HepG2 (cell line): ENCODE measurements at regions not wholly inside any gene's neighbourhood (a gene's known extent, or its start where the extent isn't known, plus 50 kb on each side); places are given as distances from the start of the nearest gene placed in this dataset.

ENCODE experiments used
- ATAC-seq: fragments of 200-7000 bp; cut with Tn5 transposase; 3 replicates; pipeline ENCODE4 v1.9.1; 2020; ENCODE audit warnings: mild to moderate bottlenecking, moderate library complexity
- BruUV-seq: library from RNA; stranded (reverse); fragments of 400-500 nt; replicated peaks from 2 replicates; lab custom pipeline; 2021; lab: Mats Ljungman, UMichigan
- CTCF ChIA-PET: fragments of 300-600 bp; formaldehyde crosslinking; extraction: SDS; loops from one replicate; lab custom pipeline; 2021; ENCODE audit warnings: low total read pairs, inconsistent platforms, low intra/inter-chr PET ratio; lab: Yijun Ruan, JAX
- POLR2A ChIA-PET: fragments of 350-600 bp; sonication (Branson Sonifier 250); formaldehyde crosslinking; loops from one replicate; lab custom pipeline; 2020; ENCODE audit warnings: antibody characterized with exemption, inconsistent platforms; lab: Yijun Ruan, JAX
- DNase-seq: peaks from one replicate; pipeline ENCODE4 v3.0.0-alpha.2; 2015; ENCODE audit warnings: low spot score
- FAIRE-seq: peaks from 3 replicates; lab custom pipeline; 2011; peaks lifted over from hg19 to GRCh38; lab: Jason Lieb, UNC
- H2AFZ ChIP-seq: one replicate; pipeline ENCODE4 v1.6.1; 2011; ENCODE audit warnings: low read length, inconsistent platforms
- H3K27ac ChIP-seq: fragments of 300-600 bp; 3 replicates; pipeline ENCODE4 v1.8.0; 2011; ENCODE audit warnings: mixed run types, mild to moderate bottlenecking, mixed read lengths, low read length, inconsistent platforms; ENCODE audit not compliant: insufficient read depth; ENCODE audit errors: extremely low read length
- H3K27me3 ChIP-seq, 2 experiments: fragments of 200-600 bp in 1 of 2; 2 replicates in 1 of 2; 3 replicates in 1 of 2; pipeline versions ENCODE4 v1.6.0 to v1.8.0; 2011; ENCODE audit warnings: low read length in 2 of 2, mild to moderate bottlenecking in 2 of 2, moderate library complexity in 2 of 2, inconsistent platforms in 1 of 2; ENCODE audit not compliant: insufficient read depth in 2 of 2, control insufficient read depth in 1 of 2
- H3K36me3 ChIP-seq, 2 experiments: fragments of 200-600 bp in 1 of 2; replicated peaks in 1 of 2; 2 replicates in 1 of 2; 3 replicates in 1 of 2; pipeline versions ENCODE4 v1.5.1 to v1.8.0; 2011; ENCODE audit warnings: low read length in 2 of 2, inconsistent platforms in 1 of 2; ENCODE audit not compliant: insufficient read depth in 2 of 2, control insufficient read depth in 1 of 2
- H3K4me1 ChIP-seq: 2 replicates; pipeline ENCODE4 v1.5.1; 2012; ENCODE audit warnings: low read length, inconsistent platforms; ENCODE audit not compliant: insufficient read depth
- H3K4me2 ChIP-seq: 2 replicates; pipeline ENCODE4 v1.6.0; 2011; ENCODE audit warnings: low read depth, low read length, inconsistent platforms
- H3K4me3 ChIP-seq, 3 experiments: fragments of 200-600 bp in 1 of 3; sonication (generic), shearing (Covaris generic) in 1 of 3; replicated peaks in 1 of 3; 2 replicates each; pipeline ENCODE4 v1.5.1; 2011 to 2016; ENCODE audit warnings: low read length in 3 of 3, inconsistent platforms in 2 of 3, low read depth in 2 of 3, mild to moderate bottlenecking in 2 of 3, control low read depth in 1 of 3, mixed read lengths in 1 of 3; ENCODE audit not compliant: insufficient read depth in 1 of 3
- H3K79me2 ChIP-seq: one replicate; pipeline ENCODE4 v1.6.1; 2011; ENCODE audit warnings: low read length, inconsistent platforms; ENCODE audit not compliant: insufficient read depth
- H3K9ac ChIP-seq: 2 replicates; pipeline ENCODE4 v1.6.0; 2011; ENCODE audit warnings: mild to moderate bottlenecking, low read depth, low read length, inconsistent platforms; ENCODE audit not compliant: insufficient read depth
- H3K9me3 ChIP-seq: 2 replicates; pipeline ENCODE4 v1.5.1; 2012; ENCODE audit warnings: mild to moderate bottlenecking, low read length
- H4K20me1 ChIP-seq: 2 replicates; pipeline ENCODE4 v1.6.0; 2011; ENCODE audit warnings: inconsistent platforms, mild to moderate bottlenecking, low read length, moderate library complexity; ENCODE audit not compliant: insufficient read depth
- ATF1 ChIP-seq: IDR thresholded peaks from 2 replicates; pipeline ENCODE4 v1.6.1; 2016; ENCODE audit warnings: mild to moderate bottlenecking, control low read depth
- MIER3 ChIP-seq: IDR thresholded peaks from 2 replicates; pipeline ENCODE4 v1.6.1; 2016; ENCODE audit warnings: missing compliant biosample characterization, borderline replicate concordance
- REPIN1 ChIP-seq: sonication (generic); formaldehyde crosslinking; IDR thresholded peaks from 2 replicates; pipeline ENCODE4 v1.8.0; 2022; ENCODE audit warnings: missing genetic modification reagents, low read depth, mild to moderate bottlenecking, borderline replicate concordance
- ZNF282 ChIP-seq: fragments of 450-650 bp; IDR thresholded peaks from 2 replicates; pipeline ENCODE4 v1.6.1; 2018; ENCODE audit not compliant: partially characterized antibody
- ZNF709 ChIP-seq: sonication (generic); formaldehyde crosslinking; IDR thresholded peaks from 2 replicates; pipeline ENCODE4 v1.5.0; 2020; ENCODE audit warnings: mild to moderate bottlenecking, missing genetic modification reagents
- WGBS: methylation state at CpG from one replicate; pipeline ENCODE4 v1.1.6; 2017; ENCODE audit warnings: low lambda C conversion rate; 5-methylcytosine and 5-hydroxymethylcytosine counted together
- in situ Hi-C: cut with HindIII; loops from 2 replicates; pipeline ENCODE4 v1.10.0; 2017; ENCODE audit warnings: low pct_unique_long_range_greater_than_20kb; ENCODE audit not compliant: extremely low pct_ligation_motif_present
- intact Hi-C: fragments of 100-400 bp; cut with micrococcal nuclease; formaldehyde crosslinking; loops from one replicate; pipeline ENCODE4 v1.10.0; 2022; ENCODE audit not compliant: unreplicated experiment
- TF ChIP-seq, protein P1 (sequence below): sonication (generic); formaldehyde crosslinking; IDR thresholded peaks from 2 replicates; pipeline ENCODE4 v1.4.0; 2020; ENCODE audit warnings: missing genetic modification reagents, borderline replicate concordance

DNA sequence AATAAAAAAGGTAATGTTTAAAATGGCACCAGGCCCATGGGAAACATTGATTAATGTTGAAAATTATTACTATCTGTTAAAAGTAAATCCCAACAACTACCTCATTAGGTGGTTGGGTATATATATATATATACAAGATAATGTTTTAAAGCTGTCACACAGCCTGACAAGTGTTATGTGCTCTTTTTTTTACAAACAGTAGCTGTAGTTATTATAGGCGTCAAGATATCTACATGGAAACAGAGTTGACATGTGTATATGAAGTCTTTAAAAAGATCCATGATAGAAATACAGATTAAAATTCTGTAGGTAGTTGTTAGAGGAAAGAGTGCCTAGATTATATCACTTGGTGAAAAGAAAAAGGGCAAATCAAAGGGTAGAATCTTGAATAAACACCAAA, 279.9 kb downstream of the SLITRK6 start (continued):
- TF ChIP-seq, protein P1, sequence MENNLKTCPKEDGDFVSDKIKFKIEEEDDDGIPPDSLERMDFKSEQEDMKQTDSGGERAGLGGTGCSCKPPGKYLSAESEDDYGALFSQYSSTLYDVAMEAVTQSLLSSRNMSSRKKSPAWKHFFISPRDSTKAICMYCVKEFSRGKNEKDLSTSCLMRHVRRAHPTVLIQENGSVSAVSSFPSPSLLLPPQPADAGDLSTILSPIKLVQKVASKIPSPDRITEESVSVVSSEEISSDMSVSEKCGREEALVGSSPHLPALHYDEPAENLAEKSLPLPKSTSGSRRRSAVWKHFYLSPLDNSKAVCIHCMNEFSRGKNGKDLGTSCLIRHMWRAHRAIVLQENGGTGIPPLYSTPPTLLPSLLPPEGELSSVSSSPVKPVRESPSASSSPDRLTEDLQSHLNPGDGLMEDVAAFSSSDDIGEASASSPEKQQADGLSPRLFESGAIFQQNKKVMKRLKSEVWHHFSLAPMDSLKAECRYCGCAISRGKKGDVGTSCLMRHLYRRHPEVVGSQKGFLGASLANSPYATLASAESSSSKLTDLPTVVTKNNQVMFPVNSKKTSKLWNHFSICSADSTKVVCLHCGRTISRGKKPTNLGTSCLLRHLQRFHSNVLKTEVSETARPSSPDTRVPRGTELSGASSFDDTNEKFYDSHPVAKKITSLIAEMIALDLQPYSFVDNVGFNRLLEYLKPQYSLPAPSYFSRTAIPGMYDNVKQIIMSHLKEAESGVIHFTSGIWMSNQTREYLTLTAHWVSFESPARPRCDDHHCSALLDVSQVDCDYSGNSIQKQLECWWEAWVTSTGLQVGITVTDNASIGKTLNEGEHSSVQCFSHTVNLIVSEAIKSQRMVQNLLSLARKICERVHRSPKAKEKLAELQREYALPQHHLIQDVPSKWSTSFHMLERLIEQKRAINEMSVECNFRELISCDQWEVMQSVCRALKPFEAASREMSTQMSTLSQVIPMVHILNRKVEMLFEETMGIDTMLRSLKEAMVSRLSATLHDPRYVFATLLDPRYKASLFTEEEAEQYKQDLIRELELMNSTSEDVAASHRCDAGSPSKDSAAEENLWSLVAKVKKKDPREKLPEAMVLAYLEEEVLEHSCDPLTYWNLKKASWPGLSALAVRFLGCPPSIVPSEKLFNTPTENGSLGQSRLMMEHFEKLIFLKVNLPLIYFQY (CRISPR knock-in tag): no peak
- TF ChIP-seq ZNF709 (CRISPR knock-in tag) (no peak), REPIN1 (no peak)

DNA sequence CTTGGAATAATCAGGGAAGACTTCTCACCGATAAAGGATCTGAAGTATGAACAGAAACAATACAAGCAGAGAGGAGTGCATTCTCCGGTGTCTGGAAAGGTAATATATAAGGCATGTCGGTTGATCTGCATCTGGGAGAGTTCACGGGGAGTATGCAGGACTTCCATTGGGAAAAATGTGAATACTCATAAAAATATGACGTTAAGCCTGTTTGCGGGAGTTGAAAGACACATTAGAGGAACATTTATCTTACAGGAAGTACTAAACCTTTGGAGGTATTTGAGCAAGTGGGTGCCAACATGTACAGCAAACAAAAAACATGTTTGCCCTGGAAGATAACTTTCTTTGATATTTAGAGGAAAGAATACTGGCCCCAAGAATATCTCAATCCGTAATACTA, 286.8 kb downstream of the SLITRK6 start:
- Histone ChIP-seq H3K4me1 (no peaks in the 10 kb centered on the region), H3K27ac (no peak overlapping the region), H3K36me3 (no peaks in the 10 kb centered on the region), H3K9me3 (peaks cover 11% of the 10 kb centered on the region; the same call in 1 of the 2 replicates), H4K20me1 (no peaks in the 10 kb centered on the region), H3K79me2 (no peaks in the 10 kb centered on the region), H3K4me3 (no peak overlapping the region), H2AFZ (no peak overlapping the region), H3K9ac (no peak overlapping the region), H3K4me2 (no peak overlapping the region), H3K27me3 (no peaks in the 10 kb centered on the region; a peak in 1 of 5 replicates)
- DNase-seq (peak; percentile 11), FAIRE-seq (no peak), ATAC-seq (no peak)
- in situ Hi-C loops: no loop called here
- TF ChIP-seq MIER3 (CRISPR knock-in tag) (no peak), ATF1 (CRISPR knock-in tag) (no peak), ZNF282 (no peak)
- intact Hi-C loops: no loop called here
- ChIA-PET CTCF (no interaction called here), POLR2A (no interaction called here)
- 11% methylated on average over 7 of the region's 7 CpGs for WGBS
- no TSS peak for BruUV-seq
